ENCODE measurements at regions not wholly inside any gene's neighbourhood (a gene's known extent, or its start where the extent isn't known, plus 50 kb on each side); places are given as distances from the start of the nearest gene placed in this dataset.

DNA sequence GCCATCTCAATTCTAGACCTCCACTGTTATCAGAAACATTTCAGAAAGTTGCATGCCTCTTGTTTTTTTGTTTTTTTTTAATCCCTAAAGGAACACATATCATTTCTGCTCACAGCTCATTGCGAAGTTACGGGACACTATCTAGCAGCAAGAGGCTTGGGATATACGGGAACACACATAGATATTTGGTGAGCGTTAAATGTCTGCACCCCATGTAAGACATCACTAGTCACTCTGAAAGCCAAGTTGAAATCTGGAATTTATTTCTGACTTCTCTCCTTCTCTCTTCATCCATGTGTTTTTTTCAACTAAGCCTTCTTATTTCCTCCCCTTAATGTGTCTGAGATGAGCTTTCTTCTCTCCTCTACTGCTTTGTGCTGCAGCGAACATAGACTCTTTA is 683.7 kb downstream of the PDHA2 start:
- no peaks in the 10 kb centered on the region for H3K36me3 ChIP-seq
- TF ChIP-seq, protein P1, sequence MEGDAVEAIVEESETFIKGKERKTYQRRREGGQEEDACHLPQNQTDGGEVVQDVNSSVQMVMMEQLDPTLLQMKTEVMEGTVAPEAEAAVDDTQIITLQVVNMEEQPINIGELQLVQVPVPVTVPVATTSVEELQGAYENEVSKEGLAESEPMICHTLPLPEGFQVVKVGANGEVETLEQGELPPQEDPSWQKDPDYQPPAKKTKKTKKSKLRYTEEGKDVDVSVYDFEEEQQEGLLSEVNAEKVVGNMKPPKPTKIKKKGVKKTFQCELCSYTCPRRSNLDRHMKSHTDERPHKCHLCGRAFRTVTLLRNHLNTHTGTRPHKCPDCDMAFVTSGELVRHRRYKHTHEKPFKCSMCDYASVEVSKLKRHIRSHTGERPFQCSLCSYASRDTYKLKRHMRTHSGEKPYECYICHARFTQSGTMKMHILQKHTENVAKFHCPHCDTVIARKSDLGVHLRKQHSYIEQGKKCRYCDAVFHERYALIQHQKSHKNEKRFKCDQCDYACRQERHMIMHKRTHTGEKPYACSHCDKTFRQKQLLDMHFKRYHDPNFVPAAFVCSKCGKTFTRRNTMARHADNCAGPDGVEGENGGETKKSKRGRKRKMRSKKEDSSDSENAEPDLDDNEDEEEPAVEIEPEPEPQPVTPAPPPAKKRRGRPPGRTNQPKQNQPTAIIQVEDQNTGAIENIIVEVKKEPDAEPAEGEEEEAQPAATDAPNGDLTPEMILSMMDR (IDR thresholded peaks at IDR 0.05; ENCODE audit: low read depth, low read length) = no peak

DNA sequence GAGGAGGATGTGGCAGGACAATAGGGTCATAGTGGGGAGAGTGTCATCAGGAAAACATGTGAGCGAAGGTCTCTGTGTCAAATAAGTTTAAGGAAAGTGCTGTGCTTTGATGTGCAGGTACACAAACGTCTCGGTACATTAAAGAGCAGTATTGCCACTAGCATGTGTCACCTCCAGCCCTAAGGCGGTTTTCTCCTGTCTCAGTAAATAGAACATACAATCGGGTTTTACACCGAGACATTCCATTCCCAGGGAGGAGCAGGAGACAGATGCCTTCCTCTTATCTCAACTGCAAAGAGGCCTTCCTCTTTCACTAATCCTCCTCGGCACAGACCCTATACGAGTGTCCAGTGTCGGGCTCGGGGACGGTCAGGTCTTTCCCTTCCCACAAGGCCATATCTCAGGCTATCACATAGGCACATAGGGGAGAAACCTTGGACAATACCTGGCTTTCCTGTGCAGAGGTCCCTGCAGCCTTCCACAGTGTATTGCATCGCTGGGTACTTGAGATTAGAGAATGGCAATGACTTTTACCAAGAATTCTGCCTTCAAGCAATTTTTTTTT is 684.5 kb downstream of the PDHA2 start:
- TF ChIP-seq, protein P1 (IDR thresholded peaks at IDR 0.05; ENCODE audit: low read depth, low read length) = no peak
- no peak for DNase-seq
- no peaks in the 10 kb centered on the region for H3K9me3 ChIP-seq (ENCODE audit: severe bottlenecking)
- H3K27ac ChIP-seq = no peak overlapping the region
- no peak overlapping the region for H3K4me3 ChIP-seq (ENCODE audit: low read depth, low read length)
- H3K36me3 ChIP-seq = no peaks in the 10 kb centered on the region
- no peaks in the 10 kb centered on the region for H3K27me3 ChIP-seq (ENCODE audit: insufficient read depth, low read depth, severe bottlenecking)

More for the DNA sequence above, 683.7 kb downstream of the PDHA2 start:
- Histone ChIP-seq H3K27ac (no peak overlapping the region), H3K9me3 (ENCODE audit: severe bottlenecking) (no peaks in the 10 kb centered on the region), H3K27me3 (ENCODE audit: insufficient read depth, low read depth, severe bottlenecking) (no peaks in the 10 kb centered on the region), H3K4me3 (ENCODE audit: low read depth, low read length) (no peak overlapping the region)
- DNase-seq = no peak

DNA sequence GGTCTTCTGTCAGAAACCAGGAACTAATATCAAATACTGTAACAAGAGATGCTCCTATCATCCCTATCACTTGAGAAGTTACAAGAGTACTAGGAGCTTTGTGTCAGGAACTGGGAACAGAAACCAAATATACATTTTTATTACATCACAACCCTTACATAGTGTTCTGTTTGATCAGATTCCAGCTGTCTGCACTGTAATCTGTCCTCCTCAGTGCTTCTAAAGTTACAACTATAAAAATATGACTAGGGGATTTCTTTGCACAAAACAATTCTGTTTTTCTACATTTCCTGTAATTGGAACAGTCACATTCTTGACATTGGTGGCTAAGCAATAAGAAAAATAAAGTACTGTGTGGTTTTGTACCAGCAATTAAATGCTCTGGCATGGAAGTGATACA is 686.0 kb downstream of the PDHA2 start:
- H3K36me3 ChIP-seq = no peaks in the 10 kb centered on the region
- no peak for DNase-seq
- no peak overlapping the region for H3K27ac ChIP-seq
- TF ChIP-seq, protein P1 (IDR thresholded peaks at IDR 0.05; ENCODE audit: low read depth, low read length) = no peak
- no peaks in the 10 kb centered on the region for H3K9me3 ChIP-seq (ENCODE audit: severe bottlenecking)
- H3K4me3 ChIP-seq (ENCODE audit: low read depth, low read length) = no peak overlapping the region
- H3K27me3 ChIP-seq (ENCODE audit: insufficient read depth, low read depth, severe bottlenecking) = no peaks in the 10 kb centered on the region

DNA sequence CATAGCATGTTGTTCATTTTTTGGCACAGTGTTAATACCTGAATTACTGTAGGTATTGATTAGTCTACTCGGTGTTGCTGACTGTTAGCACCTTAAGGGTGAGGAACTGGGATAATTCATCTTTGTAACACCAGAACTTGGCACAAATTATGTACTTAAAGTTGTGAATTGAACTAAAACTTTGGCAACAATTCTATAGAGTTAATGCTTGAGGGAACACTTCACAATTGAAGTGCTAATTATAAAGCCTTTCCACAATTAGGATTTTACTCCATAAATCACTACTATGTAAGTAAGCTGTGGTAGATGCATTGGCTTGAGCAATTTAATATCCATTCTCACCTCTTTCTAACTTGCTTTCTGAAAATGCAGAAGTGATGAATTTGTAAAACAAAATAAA is 686.7 kb downstream of the PDHA2 start:
- no peak overlapping the region for H3K27ac ChIP-seq
- TF ChIP-seq, protein P1 (IDR thresholded peaks at IDR 0.05; ENCODE audit: low read depth, low read length) = no peak

DNA sequence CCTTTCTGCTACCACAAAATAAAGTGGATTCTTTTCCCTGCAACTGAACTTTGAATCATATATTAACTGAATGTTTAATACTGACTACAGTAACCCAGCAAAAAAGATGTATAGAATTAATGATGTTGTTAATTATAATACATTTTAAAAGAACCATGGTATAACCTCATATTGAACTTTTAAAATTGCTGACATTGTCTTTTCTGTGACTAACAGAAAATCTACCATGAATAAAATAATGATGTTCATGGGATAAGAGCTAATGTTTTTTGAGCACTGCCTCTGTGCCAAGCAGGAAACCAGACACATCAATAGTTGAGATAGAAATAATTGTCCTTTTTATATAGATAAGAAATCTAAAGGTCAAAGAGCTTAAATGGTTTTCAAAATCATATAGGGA is 691.9 kb downstream of the PDHA2 start:
- DNase-seq = no peak

More for the DNA sequence above, 686.7 kb downstream of the PDHA2 start:
- H3K36me3 ChIP-seq = no peaks in the 10 kb centered on the region
- no peaks in the 10 kb centered on the region for H3K27me3 ChIP-seq (ENCODE audit: insufficient read depth, low read depth, severe bottlenecking)
- DNase-seq = no peak
- H3K9me3 ChIP-seq (ENCODE audit: severe bottlenecking) = no peaks in the 10 kb centered on the region
- H3K4me3 ChIP-seq (ENCODE audit: low read depth, low read length) = no peak overlapping the region

More for the DNA sequence above, 691.9 kb downstream of the PDHA2 start:
- no peak overlapping the region for H3K27ac ChIP-seq
- H3K36me3 ChIP-seq = no peaks in the 10 kb centered on the region
- TF ChIP-seq, protein P1 (IDR thresholded peaks at IDR 0.05; ENCODE audit: low read depth, low read length) = no peak
- no peaks in the 10 kb centered on the region for H3K9me3 ChIP-seq (ENCODE audit: severe bottlenecking)
- H3K27me3 ChIP-seq (ENCODE audit: insufficient read depth, low read depth, severe bottlenecking) = no peaks in the 10 kb centered on the region
- no peak overlapping the region for H3K4me3 ChIP-seq (ENCODE audit: low read depth, low read length)

Measured in WERI-Rb-1 (cell line).